ENCODE measurements at regions not wholly inside any gene's neighbourhood (a gene's known extent, or its start where the extent isn't known, plus 50 kb on each side); places are given as distances from the start of the nearest gene placed in this dataset.
A peak's percentile ranks its signal among the peaks of the same experiment; 100 is the strongest.
"Not testable (repeated sequence)": the region's sequence is repeated elsewhere in the genome, so short reads cannot be mapped to it uniquely, and the experiment has no call there.

DNA sequence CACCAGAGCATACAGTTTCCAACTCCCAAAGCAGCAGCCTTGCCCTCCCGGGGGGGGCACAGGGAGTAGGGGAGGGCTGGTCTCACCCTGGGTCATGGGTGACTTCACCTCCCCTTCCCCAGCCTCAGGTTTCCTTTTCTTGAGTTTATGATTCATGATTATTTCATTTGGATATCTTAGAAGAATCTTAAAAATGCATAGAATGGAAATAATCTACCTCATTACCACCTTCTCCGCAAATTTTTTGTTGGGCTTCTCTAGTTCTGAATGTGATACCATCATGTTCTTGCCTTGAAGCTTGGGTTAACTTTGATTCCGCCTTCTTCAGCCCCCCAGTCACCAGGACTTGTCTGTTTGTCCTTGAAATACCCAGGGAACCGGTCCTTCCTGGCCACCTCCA is 148.8 kb upstream of the ROPN1 start:
- no peak for DNase-seq

DNA sequence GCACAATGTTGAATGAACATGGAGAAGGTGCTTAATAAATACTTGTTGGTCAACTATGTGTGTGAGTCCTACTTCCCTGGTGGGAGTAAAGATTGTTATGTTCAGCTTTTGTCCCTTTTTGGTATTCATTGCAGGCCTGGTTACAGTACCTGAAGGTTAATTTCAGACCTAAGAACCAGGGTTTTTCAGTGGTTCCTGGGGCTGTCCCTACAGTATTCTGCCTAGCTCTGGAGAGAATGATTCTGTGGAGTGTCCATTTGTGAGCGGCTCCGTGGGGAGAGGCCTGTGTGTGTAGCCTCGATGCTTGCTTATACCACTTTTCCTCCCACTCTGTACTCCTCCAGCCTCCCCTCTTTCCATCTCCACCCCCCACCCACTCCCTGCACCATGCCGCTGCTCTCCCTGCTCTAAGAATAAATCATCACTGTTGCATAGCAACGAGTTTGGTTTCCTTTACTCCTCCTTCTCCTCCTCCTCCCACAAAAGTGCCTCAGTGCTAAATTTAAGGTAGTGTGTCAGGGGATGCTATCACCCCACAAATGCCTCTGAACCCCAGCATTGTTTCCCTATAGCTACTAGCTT is 150.6 kb upstream of the ROPN1 start:
- DNase-seq = no peak

DNA sequence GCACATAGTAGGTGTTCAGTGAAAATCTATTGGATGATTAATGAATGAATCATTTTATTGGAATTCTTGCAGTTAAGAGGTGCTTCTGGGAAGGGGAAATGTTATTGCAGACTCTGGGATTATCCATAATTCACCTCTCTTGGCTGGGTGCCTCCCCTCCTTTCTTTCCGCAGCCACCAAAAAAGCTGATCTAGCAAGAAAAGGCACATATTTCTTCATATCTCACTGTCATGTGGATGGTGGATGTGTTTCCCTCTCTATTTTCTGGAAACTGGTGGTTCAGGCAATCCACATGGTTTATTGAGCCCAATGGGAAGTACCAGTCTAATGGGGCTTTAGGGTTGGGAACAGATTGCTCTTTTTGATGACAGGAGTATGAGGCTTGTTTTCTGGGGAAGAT is 151.1 kb upstream of the ROPN1 start:
- no peak for DNase-seq

DNA sequence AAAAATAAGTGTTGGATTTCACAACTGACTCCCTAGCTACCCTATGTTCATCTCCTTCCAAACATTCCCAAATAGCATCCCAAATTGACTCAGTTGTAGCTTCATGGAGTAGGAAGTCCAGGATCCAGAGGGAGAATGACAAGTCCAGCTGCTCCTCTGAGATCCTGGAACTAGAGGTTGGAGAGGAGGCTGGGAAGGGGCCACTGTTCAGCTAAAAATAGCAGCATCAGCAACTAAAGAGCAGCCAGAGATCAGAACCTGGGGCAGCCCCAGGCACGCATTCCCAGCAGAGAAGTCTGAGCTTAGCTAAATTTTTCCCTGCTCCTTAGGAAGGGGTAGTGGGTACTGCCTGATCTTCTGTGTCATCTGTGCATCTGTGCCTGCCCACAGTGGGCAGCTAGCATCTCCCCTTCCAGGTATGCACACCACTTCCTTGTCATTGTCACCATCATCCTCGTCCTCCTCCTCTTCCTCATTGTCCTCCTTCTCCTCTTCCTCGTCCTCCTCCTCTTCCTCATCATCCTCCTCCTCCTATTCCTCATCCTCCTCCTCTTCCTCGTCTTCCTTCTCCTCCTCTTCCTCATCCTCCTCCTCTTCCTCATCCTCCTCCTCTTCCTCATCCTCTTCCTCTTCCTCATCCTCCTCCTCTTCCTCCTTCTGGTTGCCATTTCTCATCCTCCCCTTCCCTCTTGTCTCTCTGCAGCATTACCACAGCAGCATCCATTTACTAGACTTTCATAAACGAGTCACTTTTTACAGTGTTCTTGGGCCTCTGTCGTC is 152.3 kb upstream of the ROPN1 start:
- DNase-seq = no peak

DNA sequence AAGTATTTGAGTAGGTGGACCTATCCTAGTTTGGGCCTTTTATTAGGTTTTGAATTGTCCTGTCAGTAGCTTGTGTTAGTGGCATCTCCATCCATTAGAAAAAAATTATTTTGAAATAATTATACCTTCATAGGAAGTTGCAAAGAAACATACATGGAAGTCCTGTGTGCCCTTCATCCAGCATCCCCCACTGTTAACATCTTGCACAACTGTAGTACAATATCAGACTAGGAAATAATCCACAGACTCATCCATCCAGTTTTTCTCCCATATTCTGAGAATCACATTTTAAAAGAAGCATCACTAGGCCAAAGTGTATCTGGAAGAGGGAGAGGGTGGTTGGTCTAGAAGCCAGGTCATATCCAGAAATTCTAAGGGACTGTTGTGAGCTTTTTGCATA is 155.5 kb upstream of the ROPN1 start:
- DNase-seq = no peak

DNA sequence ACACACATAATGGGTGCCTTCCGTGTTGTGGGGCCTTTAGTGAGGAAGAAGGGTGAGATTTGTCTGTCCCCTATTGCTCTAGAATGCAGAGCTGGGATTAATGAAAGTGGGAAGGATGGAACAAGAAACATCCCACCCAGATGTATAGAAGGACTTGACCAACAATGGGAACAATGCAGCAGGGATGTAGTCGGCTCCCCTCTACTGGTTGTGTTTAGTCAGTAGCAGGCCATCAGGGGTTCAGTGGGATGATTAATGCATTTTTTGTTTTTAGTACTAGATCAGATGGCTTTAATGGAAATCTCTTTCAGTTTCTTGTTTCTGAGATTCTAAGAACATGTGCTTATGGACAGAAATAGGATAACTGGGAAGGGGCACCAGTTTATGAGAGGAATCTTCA is 156.0 kb upstream of the ROPN1 start:
- DNase-seq = no peak

DNA sequence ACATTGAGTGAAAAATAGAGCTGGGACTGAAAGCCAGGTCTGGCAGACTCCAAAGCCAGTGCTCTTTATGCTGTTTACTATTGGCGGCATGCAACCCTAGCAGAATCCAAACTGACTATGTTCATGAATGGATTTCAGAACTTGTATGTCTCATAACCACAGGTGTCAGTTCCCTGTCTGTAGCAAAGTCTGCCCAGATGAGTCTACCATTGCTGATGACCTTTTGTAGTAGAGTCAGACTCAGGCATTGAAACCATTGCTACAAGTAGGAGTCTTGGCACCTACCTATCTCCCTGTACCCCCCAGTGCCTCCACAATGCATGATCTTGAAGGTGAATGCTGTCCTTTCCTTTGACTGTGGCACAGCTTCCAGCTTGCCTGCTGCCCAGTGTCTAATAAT is 157.2 kb upstream of the ROPN1 start:
- DNase-seq = no peak

DNA sequence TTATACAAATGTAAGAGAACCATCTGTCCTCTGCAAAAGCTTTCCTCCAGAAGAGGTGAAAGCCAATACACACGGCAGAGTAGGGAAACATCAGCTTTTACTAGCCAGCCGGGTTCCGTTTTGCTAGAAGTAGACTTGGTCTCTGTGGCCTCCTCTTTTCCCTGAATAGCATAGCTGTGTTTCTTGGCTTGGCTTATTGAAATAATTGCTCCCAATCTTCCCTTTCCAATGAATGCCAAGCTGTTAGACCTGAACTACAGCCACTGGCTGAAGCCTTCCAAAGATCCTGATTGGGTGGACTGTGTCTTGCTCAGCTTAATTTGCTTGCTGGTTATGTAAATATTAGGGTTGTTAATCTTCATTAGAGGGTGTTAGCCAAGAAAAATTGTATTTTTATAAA is 157.8 kb upstream of the ROPN1 start:
- peak; percentile 55 for DNase-seq

DNA sequence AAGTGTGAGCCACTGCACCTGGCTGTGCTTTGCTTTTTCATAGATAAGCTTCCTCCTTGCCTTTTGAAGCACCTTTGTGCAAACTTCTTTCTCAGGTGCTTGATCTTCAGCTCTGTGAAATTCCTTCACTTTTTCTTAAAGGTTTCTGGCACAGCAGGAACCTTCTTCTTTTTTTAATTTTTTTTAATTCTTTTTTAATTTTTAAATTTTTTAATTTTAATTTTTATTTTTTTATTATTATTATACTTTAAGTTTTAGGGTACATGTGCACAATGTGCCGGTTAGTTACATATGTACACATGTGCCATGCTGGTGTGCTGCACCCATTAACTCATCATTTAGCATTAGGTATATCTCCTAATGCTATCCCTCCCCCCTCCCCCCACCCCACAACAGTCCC is 161.0 kb upstream of the ROPN1 start:
- DNase-seq = not testable (repeated sequence)

DNA sequence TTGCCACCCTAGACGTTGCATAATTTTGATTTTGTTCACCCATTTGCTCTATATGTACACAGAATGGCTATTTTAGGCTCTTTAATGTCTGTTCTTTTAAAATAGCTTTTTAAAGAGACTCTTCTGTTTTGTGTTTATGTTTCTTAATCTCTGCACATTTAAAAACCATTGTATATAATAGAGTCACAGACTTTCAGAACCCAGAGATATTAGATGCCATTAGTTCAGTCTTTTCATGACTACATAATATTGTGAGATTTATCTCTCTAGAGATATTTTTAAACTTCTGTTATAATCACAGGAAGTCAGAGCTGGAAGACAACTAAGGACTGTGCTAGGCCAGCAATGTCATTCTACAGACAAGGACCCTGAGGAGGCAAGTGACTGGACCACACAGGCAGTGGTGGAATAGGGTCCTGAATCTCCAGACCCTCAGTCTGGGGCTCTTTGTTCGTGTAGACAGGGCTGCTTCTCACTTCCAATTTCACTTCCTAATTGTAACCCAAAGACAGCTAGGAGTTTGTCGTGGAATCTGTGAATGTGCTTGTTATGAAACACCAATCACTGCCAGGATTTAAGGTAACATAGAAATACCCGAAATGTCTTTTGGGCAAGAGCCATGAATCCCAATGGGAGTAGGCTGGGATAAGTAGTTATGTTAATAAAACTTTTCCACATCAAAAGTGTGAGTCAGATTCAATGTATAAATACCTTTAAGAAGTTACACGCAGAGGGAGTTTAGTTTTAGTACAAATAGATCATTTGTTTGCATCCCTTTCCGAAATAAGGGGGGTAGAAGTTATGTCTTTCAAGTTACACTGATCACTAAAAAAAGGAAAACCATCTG is 165.2 kb upstream of the ROPN1 start:
- DNase-seq = no peak

DNA sequence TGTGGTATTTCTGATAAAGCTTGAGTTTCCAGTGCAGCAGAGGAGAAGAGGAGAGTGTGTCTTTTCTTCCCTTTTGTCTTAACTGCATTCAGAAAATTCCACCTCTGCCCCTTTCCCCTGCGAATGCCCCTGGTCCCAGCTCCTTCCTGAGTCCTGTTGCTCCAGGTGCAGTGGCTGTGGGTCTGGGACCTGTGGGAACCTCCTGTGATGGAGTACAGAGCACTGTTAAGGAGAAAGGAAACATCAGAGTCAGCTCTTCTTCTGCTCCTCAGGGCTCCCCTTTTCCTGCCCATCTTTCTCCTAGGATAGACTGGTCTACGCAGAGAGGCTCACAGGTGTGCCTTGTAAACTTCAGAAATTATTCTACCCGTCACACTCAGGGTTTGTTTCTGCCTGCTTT is 165.8 kb upstream of the ROPN1 start:
- no peak for DNase-seq

DNA sequence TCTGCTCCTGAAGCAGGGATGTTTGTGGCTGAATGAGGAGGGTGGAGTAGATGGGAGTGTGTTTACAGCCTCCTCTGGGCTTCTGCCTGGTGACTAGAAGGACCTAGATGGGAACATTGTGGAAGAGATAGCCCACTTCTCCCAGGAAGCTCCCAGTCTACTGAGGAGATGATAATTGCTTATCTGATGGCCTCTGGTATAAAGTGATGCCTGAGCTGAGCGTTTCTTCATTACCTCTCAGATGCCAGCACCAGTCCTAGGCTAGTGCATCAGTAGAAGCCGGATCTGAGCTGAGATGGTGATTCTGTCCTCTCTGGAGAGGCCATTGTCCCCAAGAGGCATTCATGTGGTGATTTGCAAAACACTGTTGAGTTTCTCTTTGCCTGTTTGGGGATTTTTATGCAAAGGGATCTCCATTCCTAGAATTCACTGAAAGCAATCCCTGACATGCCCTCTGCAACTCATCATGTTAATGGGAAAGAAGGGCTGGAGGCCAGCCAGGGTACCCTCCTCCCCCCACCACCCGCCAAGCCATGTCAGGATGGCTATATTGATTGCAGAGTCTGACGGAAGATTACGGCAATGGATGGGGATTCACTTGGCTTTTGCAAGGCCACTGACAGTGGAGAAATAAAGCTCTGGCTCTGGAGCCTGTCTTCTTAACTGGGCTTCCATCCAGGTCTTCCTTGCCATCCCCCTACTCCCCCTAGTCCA is 166.4 kb upstream of the ROPN1 start:
- DNase-seq = peak; percentile 36

DNA sequence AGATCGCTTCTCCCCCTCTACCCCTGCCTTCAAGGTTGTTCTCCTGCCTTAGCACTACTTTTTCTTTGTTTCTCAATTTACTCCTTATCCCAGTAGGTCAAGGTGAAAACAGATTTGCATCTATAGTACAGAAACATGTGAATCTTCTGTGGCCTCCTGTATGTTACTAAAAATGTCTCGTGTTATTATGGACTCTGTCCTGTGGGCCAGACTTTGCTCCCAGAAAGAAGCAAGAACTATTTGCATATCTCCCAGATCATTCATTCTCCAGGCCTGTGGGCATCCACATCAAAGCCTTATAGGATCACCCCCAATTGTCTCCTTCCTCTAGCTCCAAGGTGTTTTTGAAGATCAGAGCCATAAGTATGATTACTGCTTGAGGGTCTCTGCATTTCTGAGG is 169.5 kb upstream of the ROPN1 start:
- no peak for DNase-seq

DNA sequence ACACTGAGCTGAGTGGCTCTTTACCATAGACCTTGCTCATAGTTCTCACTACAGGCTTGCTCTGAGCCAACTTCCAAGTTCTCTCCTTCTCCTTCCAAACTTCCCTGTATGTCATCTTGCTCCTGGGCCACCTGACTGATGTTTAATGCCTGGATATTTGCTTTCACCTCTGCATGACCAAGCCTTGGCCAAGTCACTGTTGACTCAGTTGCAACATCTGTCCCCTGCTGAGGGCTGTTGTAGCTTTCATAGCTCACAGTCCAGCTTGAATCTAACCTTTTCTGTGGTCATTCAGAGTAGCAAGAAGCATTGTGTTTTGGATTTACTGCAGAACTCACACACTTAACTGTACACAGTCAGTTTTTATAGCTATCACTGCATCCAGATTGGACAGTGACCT is 171.8 kb upstream of the ROPN1 start:
- no peak for DNase-seq

DNA sequence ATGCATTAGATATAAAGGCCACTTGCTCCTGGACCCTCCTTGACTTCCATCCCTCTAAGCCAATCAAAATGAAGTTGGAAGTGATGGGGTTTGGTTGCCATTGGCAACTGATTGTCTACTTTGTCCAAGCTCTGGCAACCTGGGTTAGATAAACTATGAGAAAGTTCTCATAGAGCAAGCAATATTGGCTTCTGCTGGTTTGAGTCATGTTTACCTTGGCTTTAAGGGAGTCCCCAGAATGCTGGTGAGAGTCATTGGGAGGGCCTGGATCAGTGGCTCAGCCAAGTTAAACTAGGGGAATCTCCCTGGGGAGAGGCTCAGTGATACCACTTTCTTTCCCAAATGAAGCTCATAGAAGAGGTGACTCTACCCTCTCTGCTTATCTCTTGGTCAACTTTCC is 176.3 kb upstream of the ROPN1 start:
- no peak for DNase-seq

DNA sequence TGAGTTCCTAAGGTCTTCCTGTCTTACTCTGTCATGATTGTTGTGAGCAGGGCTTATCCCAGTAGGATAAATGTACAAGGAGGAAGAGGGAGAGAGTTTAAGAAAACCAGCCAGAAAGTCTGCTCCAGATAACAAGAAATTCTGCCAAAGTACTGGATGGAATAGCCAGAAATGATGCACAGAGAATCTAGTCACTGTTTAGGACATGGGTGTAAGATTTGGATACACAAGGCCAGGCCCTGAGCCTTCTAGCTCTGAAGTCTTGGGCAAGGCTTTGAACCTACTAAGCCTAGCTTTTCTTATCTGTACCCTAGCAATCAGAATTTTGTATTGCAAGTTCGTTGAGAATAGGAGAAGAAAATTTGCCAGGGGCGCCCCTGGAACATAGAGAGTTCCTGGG is 180.4 kb upstream of the ROPN1 start:
- no peak for DNase-seq

DNA sequence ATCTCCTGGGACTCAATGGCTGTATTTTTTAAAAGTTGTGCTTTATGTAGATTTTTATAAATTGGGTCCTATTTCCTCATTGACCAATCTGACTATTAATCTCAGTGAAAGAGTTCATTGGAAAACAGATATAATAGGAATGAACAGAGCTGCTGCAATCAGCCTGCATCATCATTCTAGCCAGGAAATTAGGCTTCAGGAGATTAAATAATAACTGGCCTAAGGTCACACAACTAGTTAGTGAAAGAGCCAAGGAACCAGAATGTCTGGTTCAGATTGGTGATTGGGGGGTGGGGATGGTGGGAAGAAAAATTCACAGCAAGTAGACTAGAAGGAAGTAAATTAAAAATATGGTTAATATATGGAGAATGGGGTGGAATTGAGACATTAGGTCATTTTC is 180.9 kb upstream of the ROPN1 start:
- no peak for DNase-seq

DNA sequence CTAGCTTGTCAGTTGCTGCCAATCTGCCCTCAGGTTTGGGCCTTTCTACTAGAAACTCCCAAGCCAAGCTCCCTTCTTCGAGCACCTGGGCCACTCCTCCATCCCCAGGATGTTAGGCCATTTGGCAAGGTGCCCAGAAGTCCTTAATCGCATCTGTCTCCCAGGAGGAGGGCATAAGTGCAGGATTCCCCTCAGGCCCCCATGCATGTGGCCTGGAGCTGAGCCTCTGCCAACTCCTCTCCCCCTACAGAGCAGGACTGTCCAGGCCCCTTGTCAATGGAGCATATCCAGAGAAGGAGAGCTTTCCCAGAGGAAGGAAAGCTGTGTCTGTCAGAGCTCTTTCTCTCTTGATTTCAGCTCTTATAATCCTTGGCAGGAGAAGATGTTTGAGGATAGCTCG is 182.6 kb upstream of the ROPN1 start:
- DNase-seq = peak; percentile 100

DNA sequence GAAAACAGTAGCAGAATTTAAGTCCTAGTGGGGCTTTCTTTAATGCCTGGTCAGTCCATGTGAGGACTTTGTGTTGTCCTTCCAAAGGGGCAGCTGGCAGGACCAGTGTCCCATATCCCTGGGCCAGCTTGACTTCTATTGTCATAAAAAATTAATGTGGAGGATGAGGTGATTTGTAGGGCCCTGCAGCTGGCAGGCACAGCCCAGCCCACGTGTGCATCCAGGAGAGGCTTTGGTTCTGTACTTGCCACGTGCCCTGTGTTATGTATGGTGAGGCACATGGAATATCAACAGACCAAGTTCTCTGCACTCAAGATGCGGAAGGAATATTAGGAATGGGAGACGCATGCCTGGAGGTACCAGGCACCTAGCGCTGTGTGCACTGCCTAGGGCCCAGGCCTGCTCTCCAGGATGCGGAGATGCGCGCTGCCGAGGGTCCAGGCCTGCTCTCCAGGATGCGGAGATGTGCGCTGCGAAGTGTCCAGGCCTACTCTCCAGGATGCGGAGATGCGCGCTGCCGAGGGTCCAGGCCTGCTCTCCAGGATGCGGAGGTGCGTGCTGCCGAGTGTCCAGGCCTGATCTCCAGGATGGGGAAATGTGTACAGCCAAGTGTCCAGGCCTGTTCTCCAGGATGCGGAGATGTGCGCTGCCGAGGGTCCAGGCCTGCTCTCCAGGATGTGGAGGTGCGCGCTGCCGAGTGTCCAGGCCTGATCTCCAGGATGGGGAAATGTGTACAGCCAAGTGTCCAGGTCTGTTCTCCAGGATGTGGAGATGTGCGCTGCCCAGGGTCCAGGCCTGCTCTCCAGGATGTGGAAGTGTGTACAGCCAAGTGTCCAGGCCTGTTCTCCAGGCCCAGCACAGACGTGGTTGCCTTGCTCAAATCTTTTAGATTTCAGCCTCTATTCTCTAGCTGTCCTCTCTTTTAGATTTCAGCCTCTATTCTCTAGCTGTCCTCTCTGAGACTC is 183.3 kb upstream of the ROPN1 start:
- DNase-seq = peak; percentile 75

DNA sequence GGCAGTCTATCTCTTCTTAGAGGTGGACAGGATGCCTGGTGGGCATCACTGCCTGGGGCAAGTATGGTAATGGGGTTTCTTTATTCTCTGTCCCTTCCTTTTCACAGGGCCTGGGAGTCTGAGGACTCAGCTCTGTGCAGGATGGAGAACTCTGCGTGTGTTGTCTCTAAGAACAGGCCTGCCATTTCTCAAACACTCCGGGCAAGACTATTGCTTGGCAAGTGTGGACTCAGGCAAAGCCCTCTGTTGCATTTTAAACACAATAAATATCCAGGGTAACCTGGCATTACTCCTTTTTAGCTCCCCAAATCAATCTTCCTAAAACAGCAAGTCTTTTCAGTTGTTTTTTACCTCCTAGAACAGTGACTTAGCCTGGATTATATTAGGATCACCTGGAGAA is 185.1 kb upstream of the ROPN1 start:
- no peak for DNase-seq

DNA sequence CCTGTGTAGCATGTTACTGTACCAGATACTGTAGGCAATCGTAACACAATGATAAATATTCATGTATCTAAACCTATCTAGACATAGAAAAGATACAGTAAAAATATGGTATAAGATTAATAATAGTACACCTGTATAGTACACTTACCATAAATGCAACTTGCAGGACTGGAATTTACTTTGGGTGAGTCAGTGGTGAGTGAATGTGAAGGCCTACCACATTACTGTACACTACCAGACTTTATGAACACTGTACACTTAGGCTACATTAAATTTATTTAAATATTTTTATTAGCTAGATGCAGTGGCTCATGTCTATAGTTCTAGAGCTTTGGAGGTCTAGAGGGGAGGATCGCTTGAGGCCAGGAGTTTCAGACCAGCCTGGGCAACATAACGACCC is 186.6 kb upstream of the ROPN1 start:
- DNase-seq = no peak

DNA sequence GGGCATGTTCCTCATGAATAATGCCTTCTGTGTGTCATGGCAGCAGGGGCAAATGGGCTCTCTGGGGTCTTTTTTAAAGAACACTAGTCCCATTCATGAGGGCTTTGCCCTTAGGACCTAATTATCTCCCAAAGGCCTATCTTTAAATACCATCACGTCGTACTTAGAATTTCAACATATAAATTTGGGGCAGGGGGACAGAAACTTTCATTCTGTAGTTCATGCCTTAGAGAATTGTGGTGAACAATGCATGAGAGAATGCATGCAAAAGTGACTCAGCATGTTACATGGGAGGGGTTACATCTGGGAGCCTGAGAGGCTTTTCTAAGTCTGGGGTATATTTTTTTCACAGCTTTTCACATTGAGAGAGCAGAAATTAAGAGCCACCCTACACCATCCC is 208.5 kb upstream of the ROPN1 start:
- DNase-seq = no peak

All from NCI-H1105 (cell line).